HepG2 (cell line): ENCODE measurements at regions not wholly inside any gene's neighbourhood (a gene's known extent, or its start where the extent isn't known, plus 50 kb on each side); places are given as distances from the start of the nearest gene placed in this dataset.

Experiments used
- ATAC-seq: fragments of 200-7000 bp; cut with Tn5 transposase; 3 replicates; pipeline ENCODE4 v1.9.1; 2020; ENCODE audit warnings: mild to moderate bottlenecking, moderate library complexity
- BruUV-seq: library from RNA; stranded (reverse); fragments of 400-500 nt; replicated peaks from 2 replicates; lab custom pipeline; 2021; lab: Mats Ljungman, UMichigan
- CTCF ChIA-PET: fragments of 300-600 bp; formaldehyde crosslinking; extraction: SDS; loops from one replicate; lab custom pipeline; 2021; ENCODE audit warnings: low total read pairs, inconsistent platforms, low intra/inter-chr PET ratio; lab: Yijun Ruan, JAX
- POLR2A ChIA-PET: fragments of 350-600 bp; sonication (Branson Sonifier 250); formaldehyde crosslinking; loops from one replicate; lab custom pipeline; 2020; ENCODE audit warnings: antibody characterized with exemption, inconsistent platforms; lab: Yijun Ruan, JAX
- DNase-seq: peaks from one replicate; pipeline ENCODE4 v3.0.0-alpha.2; 2015; ENCODE audit warnings: low spot score
- FAIRE-seq: peaks from 3 replicates; lab custom pipeline; 2011; peaks lifted over from hg19 to GRCh38; lab: Jason Lieb, UNC
- H2AFZ ChIP-seq: one replicate; pipeline ENCODE4 v1.6.1; 2011; ENCODE audit warnings: low read length, inconsistent platforms
- H3K27ac ChIP-seq: fragments of 300-600 bp; 3 replicates; pipeline ENCODE4 v1.8.0; 2011; ENCODE audit warnings: mixed run types, mild to moderate bottlenecking, mixed read lengths, low read length, inconsistent platforms; ENCODE audit not compliant: insufficient read depth; ENCODE audit errors: extremely low read length
- H3K27me3 ChIP-seq, 2 experiments: fragments of 200-600 bp in 1 of 2; 2 replicates in 1 of 2; 3 replicates in 1 of 2; pipeline versions ENCODE4 v1.6.0 to v1.8.0; 2011; ENCODE audit warnings: low read length in 2 of 2, mild to moderate bottlenecking in 2 of 2, moderate library complexity in 2 of 2, inconsistent platforms in 1 of 2; ENCODE audit not compliant: insufficient read depth in 2 of 2, control insufficient read depth in 1 of 2
- H3K36me3 ChIP-seq, 2 experiments: fragments of 200-600 bp in 1 of 2; replicated peaks in 1 of 2; 2 replicates in 1 of 2; 3 replicates in 1 of 2; pipeline versions ENCODE4 v1.5.1 to v1.8.0; 2011; ENCODE audit warnings: low read length in 2 of 2, inconsistent platforms in 1 of 2; ENCODE audit not compliant: insufficient read depth in 2 of 2, control insufficient read depth in 1 of 2
- H3K4me1 ChIP-seq: 2 replicates; pipeline ENCODE4 v1.5.1; 2012; ENCODE audit warnings: low read length, inconsistent platforms; ENCODE audit not compliant: insufficient read depth
- H3K4me2 ChIP-seq: 2 replicates; pipeline ENCODE4 v1.6.0; 2011; ENCODE audit warnings: low read depth, low read length, inconsistent platforms
- H3K4me3 ChIP-seq, 3 experiments: fragments of 200-600 bp in 1 of 3; sonication (generic), shearing (Covaris generic) in 1 of 3; replicated peaks in 1 of 3; 2 replicates each; pipeline ENCODE4 v1.5.1; 2011 to 2016; ENCODE audit warnings: low read length in 3 of 3, inconsistent platforms in 2 of 3, low read depth in 2 of 3, mild to moderate bottlenecking in 2 of 3, control low read depth in 1 of 3, mixed read lengths in 1 of 3; ENCODE audit not compliant: insufficient read depth in 1 of 3
- H3K79me2 ChIP-seq: one replicate; pipeline ENCODE4 v1.6.1; 2011; ENCODE audit warnings: low read length, inconsistent platforms; ENCODE audit not compliant: insufficient read depth
- H3K9ac ChIP-seq: 2 replicates; pipeline ENCODE4 v1.6.0; 2011; ENCODE audit warnings: mild to moderate bottlenecking, low read depth, low read length, inconsistent platforms; ENCODE audit not compliant: insufficient read depth
- H3K9me3 ChIP-seq: 2 replicates; pipeline ENCODE4 v1.5.1; 2012; ENCODE audit warnings: mild to moderate bottlenecking, low read length
- H4K20me1 ChIP-seq: 2 replicates; pipeline ENCODE4 v1.6.0; 2011; ENCODE audit warnings: inconsistent platforms, mild to moderate bottlenecking, low read length, moderate library complexity; ENCODE audit not compliant: insufficient read depth
- CHD4 ChIP-seq: fragments of 200-600 bp; sonication (generic); IDR thresholded peaks from 2 replicates; pipeline ENCODE4 v1.7.0; 2017; ENCODE audit warnings: mild to moderate bottlenecking, low read length, borderline replicate concordance
- NAIF1 ChIP-seq: sonication (generic); formaldehyde crosslinking; IDR thresholded peaks from 2 replicates; pipeline ENCODE4 v1.5.0; 2020; ENCODE audit warnings: mild to moderate bottlenecking, missing genetic modification reagents, borderline replicate concordance
- NR1H2 ChIP-seq: sonication (generic); formaldehyde crosslinking; IDR thresholded peaks from 2 replicates; pipeline ENCODE4 v1.8.1; 2022; ENCODE audit warnings: low read depth, missing genetic modification reagents, borderline replicate concordance
- NR2F2 ChIP-seq: IDR thresholded peaks from 2 replicates; pipeline ENCODE4 v1.6.1; 2012; ENCODE audit warnings: low read depth, inconsistent platforms, borderline replicate concordance
- NRL ChIP-seq: sonication (generic); formaldehyde crosslinking; IDR thresholded peaks from 2 replicates; pipeline ENCODE4 v1.5.0; 2020; ENCODE audit warnings: missing genetic modification reagents, mild to moderate bottlenecking, moderate library complexity, borderline replicate concordance
- TAF15 ChIP-seq: fragments of 200-400 bp; formaldehyde crosslinking; IDR thresholded peaks from one replicate; pipeline ENCODE4 v1.6.1; 2018; ENCODE audit warnings: mild to moderate bottlenecking, low read depth, low read length; ENCODE audit not compliant: poor library complexity, severe bottlenecking
- U2AF1 ChIP-seq: fragments of 200-400 bp; formaldehyde crosslinking; optimal IDR thresholded peaks from 2 replicates; pipeline ENCODE3; 2017; ENCODE audit warnings: mild to moderate bottlenecking, low read depth, low read length
- ZNF326 ChIP-seq: sonication (generic); formaldehyde crosslinking; IDR thresholded peaks from 2 replicates; pipeline ENCODE4 v1.4.0; 2020; ENCODE audit warnings: missing genetic modification reagents, borderline replicate concordance
- ZNF510 ChIP-seq: sonication (generic); formaldehyde crosslinking; IDR thresholded peaks from 2 replicates; pipeline ENCODE4 v1.4.0; 2020; ENCODE audit warnings: low read depth, mild to moderate bottlenecking, missing genetic modification reagents
- ZNF674 ChIP-seq: sonication (generic); formaldehyde crosslinking; IDR thresholded peaks from 2 replicates; pipeline ENCODE4 v1.5.0; 2020; ENCODE audit warnings: low read depth, mild to moderate bottlenecking, missing genetic modification reagents
- WGBS: methylation state at CpG from one replicate; pipeline ENCODE4 v1.1.6; 2017; ENCODE audit warnings: low lambda C conversion rate; 5-methylcytosine and 5-hydroxymethylcytosine counted together
- in situ Hi-C: cut with HindIII; loops from 2 replicates; pipeline ENCODE4 v1.10.0; 2017; ENCODE audit warnings: low pct_unique_long_range_greater_than_20kb; ENCODE audit not compliant: extremely low pct_ligation_motif_present
- intact Hi-C: fragments of 100-400 bp; cut with micrococcal nuclease; formaldehyde crosslinking; loops from one replicate; pipeline ENCODE4 v1.10.0; 2022; ENCODE audit not compliant: unreplicated experiment
- TF ChIP-seq, protein P1 (sequence below): sonication (generic); formaldehyde crosslinking; IDR thresholded peaks from 2 replicates; pipeline ENCODE4 v1.8.0; 2023; ENCODE audit warnings: mild to moderate bottlenecking, missing genetic modification reagents
- TF ChIP-seq, protein P2 (sequence below): sonication (generic); formaldehyde crosslinking; IDR thresholded peaks from 2 replicates; pipeline ENCODE4 v1.5.1; 2020; ENCODE audit warnings: mild to moderate bottlenecking, missing genetic modification reagents, borderline replicate concordance
- TF ChIP-seq, protein P3 (sequence below): sonication (generic); formaldehyde crosslinking; IDR thresholded peaks from 2 replicates; pipeline ENCODE4 v1.4.0; 2020; ENCODE audit warnings: missing genetic modification reagents
- TF ChIP-seq, protein P4 (sequence below): sonication (generic); formaldehyde crosslinking; IDR thresholded peaks from 2 replicates; pipeline ENCODE4 v1.5.0; 2020; ENCODE audit warnings: missing genetic modification reagents

DNA sequence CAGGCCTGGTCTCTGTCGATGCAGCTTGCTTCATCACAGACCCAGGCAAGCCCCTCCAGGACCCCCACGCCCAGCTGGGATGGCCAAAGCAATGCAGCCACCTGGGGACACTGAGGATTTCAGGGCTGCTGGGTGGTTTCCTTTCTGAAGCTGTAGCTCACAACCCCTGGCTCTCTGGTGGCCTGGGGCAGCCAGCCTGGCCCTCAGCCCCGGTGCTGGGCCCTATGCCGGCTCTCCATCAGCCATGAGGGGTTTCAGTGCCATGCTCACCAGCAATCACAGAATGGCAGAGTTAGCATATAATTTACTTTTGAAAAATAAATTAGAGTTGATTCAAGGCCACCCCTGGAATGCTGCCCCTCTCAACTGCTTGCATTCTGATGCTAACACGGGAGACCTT is 150.2 kb upstream of the UNC5B start:
- Histone ChIP-seq H3K4me3 (no peak overlapping the region), H3K79me2 (no peaks in the 10 kb centered on the region), H3K4me2 (no peak overlapping the region), H3K9ac (no peak overlapping the region), H2AFZ (no peak overlapping the region), H3K9me3 (no peaks in the 10 kb centered on the region), H3K36me3 (no peaks in the 10 kb centered on the region), H4K20me1 (no peaks in the 10 kb centered on the region), H3K4me1 (no peaks in the 10 kb centered on the region), H3K27me3 (peaks cover 2 to 39% of the 10 kb centered on the region in 2 experiments; a peak in 4 of 5 replicates), H3K27ac (no peak overlapping the region)
- in situ Hi-C loops = no loop called here
- ChIA-PET POLR2A (no interaction called here), CTCF (no interaction called here)
- 0% methylated on average over 1 of the region's 5 CpGs for WGBS
- TF ChIP-seq U2AF1 (no peak), ZNF326 (CRISPR knock-in tag) (no peak), NR2F2 (no peak), ZNF674 (CRISPR knock-in tag) (no peak), TAF15 (no peak), NRL (CRISPR knock-in tag) (no peak), NR1H2 (CRISPR knock-in tag) (no peak), ZNF510 (CRISPR knock-in tag) (no peak), NAIF1 (CRISPR knock-in tag) (no peak), CHD4 (no peak)
- TF ChIP-seq, protein P1, sequence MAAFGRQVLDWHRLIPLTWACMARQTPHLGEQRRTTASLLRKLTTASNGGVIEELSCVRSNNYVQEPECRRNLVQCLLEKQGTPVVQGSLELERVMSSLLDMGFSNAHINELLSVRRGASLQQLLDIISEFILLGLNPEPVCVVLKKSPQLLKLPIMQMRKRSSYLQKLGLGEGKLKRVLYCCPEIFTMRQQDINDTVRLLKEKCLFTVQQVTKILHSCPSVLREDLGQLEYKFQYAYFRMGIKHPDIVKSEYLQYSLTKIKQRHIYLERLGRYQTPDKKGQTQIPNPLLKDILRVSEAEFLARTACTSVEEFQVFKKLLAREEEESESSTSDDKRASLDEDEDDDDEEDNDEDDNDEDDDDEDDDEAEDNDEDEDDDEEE (CRISPR knock-in tag) = no peak
- TF ChIP-seq, protein P2, sequence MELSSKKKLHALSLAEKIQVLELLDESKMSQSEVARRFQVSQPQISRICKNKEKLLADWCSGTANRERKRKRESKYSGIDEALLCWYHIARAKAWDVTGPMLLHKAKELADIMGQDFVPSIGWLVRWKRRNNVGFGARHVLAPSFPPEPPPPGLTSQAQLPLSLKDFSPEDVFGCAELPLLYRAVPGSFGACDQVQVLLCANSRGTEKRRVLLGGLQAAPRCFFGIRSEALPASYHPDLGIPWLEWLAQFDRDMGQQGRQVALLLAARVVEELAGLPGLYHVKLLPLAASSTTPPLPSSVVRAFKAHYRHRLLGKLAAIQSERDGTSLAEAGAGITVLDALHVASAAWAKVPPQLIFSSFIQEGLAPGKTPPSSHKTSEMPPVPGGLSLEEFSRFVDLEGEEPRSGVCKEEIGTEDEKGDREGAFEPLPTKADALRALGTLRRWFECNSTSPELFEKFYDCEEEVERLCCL (CRISPR knock-in tag) = no peak
- TF ChIP-seq, protein P3, sequence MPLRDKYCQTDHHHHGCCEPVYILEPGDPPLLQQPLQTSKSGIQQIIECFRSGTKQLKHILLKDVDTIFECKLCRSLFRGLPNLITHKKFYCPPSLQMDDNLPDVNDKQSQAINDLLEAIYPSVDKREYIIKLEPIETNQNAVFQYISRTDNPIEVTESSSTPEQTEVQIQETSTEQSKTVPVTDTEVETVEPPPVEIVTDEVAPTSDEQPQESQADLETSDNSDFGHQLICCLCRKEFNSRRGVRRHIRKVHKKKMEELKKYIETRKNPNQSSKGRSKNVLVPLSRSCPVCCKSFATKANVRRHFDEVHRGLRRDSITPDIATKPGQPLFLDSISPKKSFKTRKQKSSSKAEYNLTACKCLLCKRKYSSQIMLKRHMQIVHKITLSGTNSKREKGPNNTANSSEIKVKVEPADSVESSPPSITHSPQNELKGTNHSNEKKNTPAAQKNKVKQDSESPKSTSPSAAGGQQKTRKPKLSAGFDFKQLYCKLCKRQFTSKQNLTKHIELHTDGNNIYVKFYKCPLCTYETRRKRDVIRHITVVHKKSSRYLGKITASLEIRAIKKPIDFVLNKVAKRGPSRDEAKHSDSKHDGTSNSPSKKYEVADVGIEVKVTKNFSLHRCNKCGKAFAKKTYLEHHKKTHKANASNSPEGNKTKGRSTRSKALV (CRISPR knock-in tag) = no peak
- TF ChIP-seq, protein P4, sequence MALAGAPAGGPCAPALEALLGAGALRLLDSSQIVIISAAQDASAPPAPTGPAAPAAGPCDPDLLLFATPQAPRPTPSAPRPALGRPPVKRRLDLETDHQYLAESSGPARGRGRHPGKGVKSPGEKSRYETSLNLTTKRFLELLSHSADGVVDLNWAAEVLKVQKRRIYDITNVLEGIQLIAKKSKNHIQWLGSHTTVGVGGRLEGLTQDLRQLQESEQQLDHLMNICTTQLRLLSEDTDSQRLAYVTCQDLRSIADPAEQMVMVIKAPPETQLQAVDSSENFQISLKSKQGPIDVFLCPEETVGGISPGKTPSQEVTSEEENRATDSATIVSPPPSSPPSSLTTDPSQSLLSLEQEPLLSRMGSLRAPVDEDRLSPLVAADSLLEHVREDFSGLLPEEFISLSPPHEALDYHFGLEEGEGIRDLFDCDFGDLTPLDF (CRISPR knock-in tag) = no peak
- no TSS peak for BruUV-seq
- FAIRE-seq (no peak), ATAC-seq (no peak), DNase-seq (no peak)
- intact Hi-C loops = no loop called here
